HG02938 (cell line): ENCODE measurements at regions not wholly inside any gene's neighbourhood (a gene's known extent, or its start where the extent isn't known, plus 50 kb on each side); places are given as distances from the start of the nearest gene placed in this dataset.

ENCODE experiments used
- ATAC-seq: cut with Tn5 transposase; IDR thresholded peaks from one replicate; pipeline ENCODE4 v1.9.1; 2021; ENCODE audit warnings: mild to moderate bottlenecking, moderate library complexity; ENCODE audit not compliant: unreplicated experiment

GRCh38 chr11:19525276-19525675 lies 187.4 kb upstream of the NAV2 start:
- no peak for ATAC-seq

DNA sequence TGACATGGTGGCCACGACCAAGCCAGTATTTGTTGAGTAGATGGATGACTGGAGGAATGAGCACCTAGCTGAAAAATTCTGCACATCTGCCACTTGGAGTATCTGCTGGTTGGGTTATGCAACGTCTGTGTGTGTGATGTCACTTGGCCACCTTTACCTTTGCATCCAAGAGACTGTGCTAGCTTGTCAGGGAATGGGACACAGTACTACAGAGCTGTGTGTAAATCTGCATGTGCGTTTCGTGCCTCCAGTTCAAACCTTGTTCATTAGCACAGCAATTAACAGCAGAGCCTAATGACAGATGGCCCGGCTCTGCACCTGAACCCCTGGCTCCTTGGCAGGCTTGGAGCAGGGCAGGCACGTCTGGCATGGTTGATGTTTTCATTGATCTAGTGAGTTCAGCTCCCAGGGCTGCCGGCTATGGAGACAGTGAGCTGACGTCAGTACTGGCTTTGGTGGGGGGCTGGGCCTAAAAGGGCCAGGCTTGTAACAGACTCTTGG lies 188.4 kb upstream of the NAV2 start:
- no peak for ATAC-seq

DNA sequence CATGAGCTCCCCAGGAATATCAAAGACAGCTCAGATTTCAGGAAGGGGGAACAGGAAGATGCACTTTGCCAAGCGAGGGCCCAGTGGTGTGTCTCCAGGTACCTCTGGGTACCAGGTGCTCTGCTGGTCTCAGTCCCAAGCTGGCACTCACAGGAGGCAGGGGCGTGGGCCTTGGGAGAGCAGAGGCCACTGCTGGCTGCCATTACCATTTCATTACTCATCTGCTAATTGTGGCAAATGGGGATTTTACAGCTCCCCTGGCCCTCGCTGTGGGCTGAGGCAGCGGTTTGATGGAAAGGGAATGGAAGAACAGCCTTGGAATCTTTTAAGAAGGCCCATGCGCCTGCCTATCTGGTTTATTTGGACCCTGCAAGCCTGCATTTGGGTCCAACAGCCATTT lies 192.0 kb upstream of the NAV2 start:
- ATAC-seq: no peak

DNA sequence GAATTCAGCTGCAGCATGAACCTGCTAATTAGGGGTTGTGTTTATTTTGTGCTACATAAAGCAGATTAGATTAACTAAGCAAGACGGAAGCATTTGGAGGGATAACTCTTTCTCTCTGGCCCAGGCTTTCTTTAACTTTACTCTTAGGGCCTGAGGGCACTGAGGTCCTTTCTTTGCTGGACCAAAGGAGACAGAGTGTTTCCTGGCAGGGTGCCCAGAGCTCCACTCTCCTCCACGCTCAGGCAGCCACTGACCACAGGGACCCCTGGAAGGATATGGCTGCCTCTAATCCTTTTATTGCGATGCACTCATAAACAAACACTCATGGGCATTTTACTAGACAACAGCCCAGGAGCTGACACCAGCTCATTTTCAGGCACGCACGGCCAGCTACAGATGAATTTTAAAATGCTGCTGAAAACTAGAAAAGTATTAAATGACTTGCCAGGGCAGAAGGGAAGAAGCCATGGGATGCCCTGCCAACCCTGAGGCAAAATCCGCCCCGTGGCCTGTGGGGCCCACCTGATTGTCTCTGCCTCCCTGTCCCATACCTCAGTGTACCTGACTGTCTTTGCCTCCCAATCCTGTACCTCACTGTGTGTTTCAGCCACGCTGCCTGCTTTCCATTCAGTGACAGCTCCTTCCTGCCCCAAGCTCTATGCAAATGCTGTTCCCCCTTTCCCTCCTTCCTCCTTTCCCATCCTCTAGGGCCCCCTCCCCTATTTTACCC lies 192.6 kb upstream of the NAV2 start:
- no peak for ATAC-seq

GRCh38 chr11:19519353-19519752 lies 193.3 kb upstream of the NAV2 start:
- no peak for ATAC-seq

GRCh38 chr11:19513253-19513652 lies 199.4 kb upstream of the NAV2 start:
- no peak for ATAC-seq

DNA sequence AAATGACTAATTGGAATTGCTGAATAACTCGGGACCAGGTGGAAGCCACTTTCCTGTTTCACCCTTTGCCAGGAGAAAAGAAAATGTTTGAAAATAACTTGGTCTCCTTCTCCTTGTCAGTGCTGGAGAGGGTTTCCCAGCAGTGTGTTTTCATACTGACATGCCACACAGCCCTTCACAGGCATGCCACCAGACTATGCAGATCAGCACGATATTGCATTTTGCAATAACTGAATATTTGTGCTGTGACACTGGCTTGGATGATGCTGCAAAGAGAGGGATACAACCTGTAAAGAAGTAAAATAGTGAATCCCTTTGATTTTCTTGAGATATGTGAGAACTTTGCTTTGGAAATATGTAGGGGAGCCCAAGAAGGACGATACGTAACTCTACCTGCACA lies 200.0 kb upstream of the NAV2 start:
- ATAC-seq: no peak

DNA sequence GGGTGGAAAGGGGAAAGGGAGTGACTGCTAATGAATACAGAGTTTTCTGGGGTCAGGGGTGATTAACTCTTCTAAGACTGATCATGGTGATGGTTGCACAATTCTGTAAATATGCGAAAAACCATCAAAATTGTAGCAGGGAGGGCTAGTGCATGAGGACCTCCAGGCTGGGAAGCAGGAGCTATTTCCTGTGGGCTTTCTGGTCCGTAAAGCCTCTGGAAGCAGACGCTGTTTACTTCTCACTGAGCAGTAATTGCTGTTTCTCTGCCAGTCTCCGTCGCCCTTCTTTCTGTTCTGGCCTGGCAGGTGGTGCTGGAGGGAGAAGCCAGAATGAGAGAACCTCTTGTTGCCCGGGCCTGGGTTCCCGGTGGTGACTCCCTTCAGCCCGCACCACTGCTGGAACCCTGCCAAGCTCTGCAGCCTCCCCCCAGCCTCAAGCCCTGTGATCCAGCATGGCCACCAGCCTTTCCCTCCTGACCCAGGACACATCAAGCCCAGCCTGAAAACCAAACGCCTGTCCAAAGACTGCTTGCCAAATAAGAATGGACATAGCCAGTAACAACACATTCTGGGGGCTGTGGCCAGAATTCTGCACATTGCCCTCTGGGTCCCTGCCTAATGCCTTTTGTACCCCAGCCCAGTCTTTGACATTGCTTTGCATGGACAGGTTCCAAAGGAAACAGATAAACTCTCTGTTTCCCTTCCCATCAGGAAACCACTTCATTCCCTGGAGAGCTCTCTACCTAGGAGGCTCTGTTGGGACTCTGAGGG lies 201.0 kb upstream of the NAV2 start:
- ATAC-seq: no peak

GRCh38 chr11:19511066-19511412 lies 201.6 kb upstream of the NAV2 start:
- no peak for ATAC-seq

GRCh38 chr11:19510468-19510867 lies 202.2 kb upstream of the NAV2 start:
- ATAC-seq: no peak

GRCh38 chr11:19509215-19509614 lies 203.4 kb upstream of the NAV2 start:
- ATAC-seq: no peak

GRCh38 chr11:19508165-19508564 lies 204.5 kb upstream of the NAV2 start:
- no peak for ATAC-seq

- ATAC-seq: no peak
These were observed 205.7 kb upstream of the NAV2 start for GRCh38 chr11:19506816-19507486.

DNA sequence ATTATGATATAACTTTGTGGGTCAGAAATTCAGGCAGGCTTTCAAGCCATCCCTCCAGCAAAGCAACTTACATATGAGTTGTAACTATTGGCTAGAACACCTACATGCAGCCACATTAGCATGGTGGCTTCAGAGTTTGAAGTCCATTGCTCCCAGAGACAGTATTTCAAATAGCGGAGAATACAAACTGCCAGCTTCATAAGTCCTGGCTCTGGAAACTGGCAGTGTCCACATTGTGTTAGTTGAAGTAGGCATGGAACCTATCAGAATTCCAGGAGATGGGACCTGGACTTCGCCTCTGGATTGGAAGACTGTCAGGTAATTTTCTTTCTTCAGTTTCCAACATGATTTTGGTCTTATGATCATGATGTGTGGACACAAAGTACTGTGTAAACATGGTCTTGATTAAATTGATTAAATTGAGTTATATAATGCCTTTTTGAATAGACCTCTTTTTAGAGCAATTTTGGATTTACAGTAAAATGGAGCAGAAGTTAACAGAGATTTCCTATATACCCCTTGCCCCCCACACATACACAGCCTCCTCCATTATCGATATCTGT lies 209.9 kb upstream of the NAV2 start:
- no peak for ATAC-seq

GRCh38 chr11:19501631-19502030 lies 211.0 kb upstream of the NAV2 start:
- no peak for ATAC-seq

- ATAC-seq: no peak
These were observed 212.6 kb upstream of the NAV2 start for GRCh38 chr11:19499999-19500398.

- no peak for ATAC-seq
These were observed 213.5 kb upstream of the NAV2 start for GRCh38 chr11:19499026-19499669.

DNA sequence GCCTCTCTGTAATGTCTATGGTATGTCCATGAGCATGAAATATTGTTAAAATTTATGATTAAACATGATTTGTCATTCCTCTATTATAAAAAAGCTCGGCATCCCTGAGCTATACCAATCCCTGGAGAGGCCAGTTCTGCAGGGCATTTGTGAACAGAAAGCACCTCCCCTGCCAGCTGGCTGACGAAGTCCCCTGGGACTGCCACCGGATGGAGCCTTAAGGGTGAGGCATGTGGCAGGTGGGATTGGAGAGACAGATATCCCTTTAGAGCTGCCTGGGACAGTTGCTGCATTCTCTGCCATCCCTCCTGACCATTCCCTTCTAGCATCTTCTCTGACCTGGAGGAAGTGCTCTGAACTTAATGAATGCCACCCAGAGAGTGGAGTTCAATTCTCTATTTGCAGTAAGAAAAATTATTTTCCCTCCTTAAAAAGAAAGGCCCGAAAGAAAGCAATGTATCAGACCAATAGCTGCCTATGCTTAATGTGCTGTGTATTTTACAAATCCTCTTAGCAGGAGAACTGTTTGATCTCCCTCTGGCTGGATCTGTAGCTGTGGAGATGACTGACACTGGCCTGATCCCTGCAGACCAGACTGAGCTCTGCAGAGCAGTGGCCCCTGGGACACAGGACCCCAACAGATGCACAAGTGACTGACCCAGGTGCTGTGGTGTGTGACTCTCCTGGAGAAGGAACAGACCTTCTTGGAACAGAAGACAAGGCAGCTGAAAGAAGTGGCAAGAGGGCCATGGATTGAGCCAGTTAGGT lies 219.0 kb upstream of the NAV2 start:
- no peak for ATAC-seq

GRCh38 chr11:19482319-19483100 lies 230.1 kb upstream of the NAV2 start:
- ATAC-seq: no peak

DNA sequence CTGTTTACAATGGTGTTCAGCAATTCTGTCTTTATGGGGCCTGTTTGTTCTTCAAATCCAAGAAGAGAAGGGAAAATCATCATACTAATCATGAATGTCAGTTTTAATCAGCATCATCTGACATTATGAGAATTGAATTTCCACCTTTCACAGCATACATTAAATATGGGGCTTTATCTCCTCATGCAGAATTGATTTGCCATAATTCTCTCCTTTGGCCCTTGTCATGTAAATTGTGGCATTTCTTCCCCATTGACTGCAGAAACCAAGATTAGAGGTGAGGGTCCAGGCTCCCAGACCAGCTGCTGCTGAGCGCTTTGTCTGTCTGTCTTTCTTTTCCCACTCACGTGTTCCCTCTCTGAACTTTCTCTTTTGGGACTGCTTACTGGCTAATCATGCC lies 232.1 kb upstream of the NAV2 start:
- no peak for ATAC-seq
